ENCODE measurements at regions not wholly inside any gene's neighbourhood (a gene's known extent, or its start where the extent isn't known, plus 50 kb on each side); places are given as distances from the start of the nearest gene placed in this dataset.

DNA sequence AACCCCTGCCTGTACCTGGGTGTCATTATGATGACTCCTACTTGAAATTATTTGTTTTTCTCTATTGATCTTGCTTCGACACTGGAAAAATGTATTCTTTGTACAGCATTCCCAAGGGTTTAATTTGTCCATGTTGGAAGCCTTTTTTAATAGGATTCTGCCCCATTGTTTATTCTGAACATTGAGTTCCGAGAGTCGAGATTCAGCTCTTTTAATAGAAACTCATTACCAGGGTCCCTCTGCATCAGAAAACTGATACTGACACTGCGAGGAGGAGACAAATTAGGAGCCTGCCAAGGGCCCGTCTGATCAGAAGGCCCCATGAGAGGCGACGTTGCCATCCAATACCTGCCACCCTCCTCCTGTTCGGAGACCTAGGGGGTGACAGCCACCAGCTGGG is 260.5 kb upstream of the ZMIZ1 start:
- TF ChIP-seq, protein P1, sequence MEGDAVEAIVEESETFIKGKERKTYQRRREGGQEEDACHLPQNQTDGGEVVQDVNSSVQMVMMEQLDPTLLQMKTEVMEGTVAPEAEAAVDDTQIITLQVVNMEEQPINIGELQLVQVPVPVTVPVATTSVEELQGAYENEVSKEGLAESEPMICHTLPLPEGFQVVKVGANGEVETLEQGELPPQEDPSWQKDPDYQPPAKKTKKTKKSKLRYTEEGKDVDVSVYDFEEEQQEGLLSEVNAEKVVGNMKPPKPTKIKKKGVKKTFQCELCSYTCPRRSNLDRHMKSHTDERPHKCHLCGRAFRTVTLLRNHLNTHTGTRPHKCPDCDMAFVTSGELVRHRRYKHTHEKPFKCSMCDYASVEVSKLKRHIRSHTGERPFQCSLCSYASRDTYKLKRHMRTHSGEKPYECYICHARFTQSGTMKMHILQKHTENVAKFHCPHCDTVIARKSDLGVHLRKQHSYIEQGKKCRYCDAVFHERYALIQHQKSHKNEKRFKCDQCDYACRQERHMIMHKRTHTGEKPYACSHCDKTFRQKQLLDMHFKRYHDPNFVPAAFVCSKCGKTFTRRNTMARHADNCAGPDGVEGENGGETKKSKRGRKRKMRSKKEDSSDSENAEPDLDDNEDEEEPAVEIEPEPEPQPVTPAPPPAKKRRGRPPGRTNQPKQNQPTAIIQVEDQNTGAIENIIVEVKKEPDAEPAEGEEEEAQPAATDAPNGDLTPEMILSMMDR (conservative IDR thresholded peaks at IDR 0.05): no peak
- no peak for TF ChIP-seq EZH2 (IDR thresholded peaks at IDR 0.05; ENCODE audit: low read depth)

All from PC-9 (cell line).